CD4-positive, alpha-beta T cell treated with Interleukin-1 beta for 1 hour (primary cell): ENCODE measurements at regions not wholly inside any gene's neighbourhood (a gene's known extent, or its start where the extent isn't known, plus 50 kb on each side); places are given as distances from the start of the nearest gene placed in this dataset.

Experiments
- DNase-seq, 2 donors: peaks; one replicate each; pipeline ENCODE4 v3.0.0-alpha.2; 2020 to 2022

- DNase-seq: no peak
Observed at GRCh38 chr2:42888321-42889245, 96.2 kb upstream of the HAAO start.

- no peak for DNase-seq
Observed at GRCh38 chr2:42886921-42887320, 94.5 kb upstream of the HAAO start.

- DNase-seq: no peak
Observed at GRCh38 chr2:42882756-42883155, 90.4 kb upstream of the HAAO start.

- no peak for DNase-seq
Observed at GRCh38 chr2:42881732-42882131, 89.3 kb upstream of the HAAO start.

- DNase-seq: no peak
Observed at GRCh38 chr2:42880738-42881690, 88.6 kb upstream of the HAAO start.

GRCh38 chr2:42879913-42880737 lies 87.7 kb upstream of the HAAO start:
- DNase-seq: no peak

- DNase-seq: no peak
Observed at GRCh38 chr2:42879121-42879705, 86.8 kb upstream of the HAAO start.

GRCh38 chr2:42878581-42878980 lies 86.2 kb upstream of the HAAO start:
- no peak for DNase-seq

GRCh38 chr2:42877936-42878335 lies 85.6 kb upstream of the HAAO start:
- no peak for DNase-seq

- no peak for DNase-seq
Observed at GRCh38 chr2:42877511-42877910, 85.1 kb upstream of the HAAO start.

- DNase-seq: no peak
Observed at GRCh38 chr2:42876326-42876751, 84.0 kb upstream of the HAAO start.

GRCh38 chr2:42875880-42876279 lies 83.5 kb upstream of the HAAO start:
- DNase-seq: no peak

- DNase-seq: no peak
Observed at GRCh38 chr2:42874949-42875801, 82.8 kb upstream of the HAAO start.

GRCh38 chr2:42872721-42873120 lies 80.3 kb upstream of the HAAO start:
- DNase-seq: no peak

- no peak for DNase-seq
Observed at GRCh38 chr2:42871372-42871771, 79.0 kb upstream of the HAAO start.

- DNase-seq: no peak
Observed at GRCh38 chr2:42868874-42869273, 76.5 kb upstream of the HAAO start.

GRCh38 chr2:42868096-42868495 lies 75.7 kb upstream of the HAAO start:
- DNase-seq: no peak

GRCh38 chr2:42867093-42868065 lies 75.0 kb upstream of the HAAO start:
- DNase-seq: no peak

- DNase-seq: no peak
Observed at GRCh38 chr2:42865884-42866881, 73.8 kb upstream of the HAAO start.
